Adrenal gland (tissue), 5 donors: ENCODE measurements at regions not wholly inside any gene's neighbourhood (a gene's known extent, or its start where the extent isn't known, plus 50 kb on each side); places are given as distances from the start of the nearest gene placed in this dataset.

Experiments
- CTCF ChIP-seq, 6 experiments: fragments of 450-650 bp in 4 of 6; fragments of 200-600 bp in 2 of 6; sonication (generic) in 1 of 6; IDR thresholded peaks; 1 replicate in 5 of 6; 2 replicates in 1 of 6; pipeline versions ENCODE4 v1.5.1 to v1.8.0; 2016 to 2021; ENCODE audit warnings: antibody characterized with exemption in 6 of 6, mild to moderate bottlenecking in 2 of 6, moderate library complexity in 1 of 6
- POLR2A ChIP-seq, 2 donors: fragments of 450-650 bp; IDR thresholded peaks; one replicate each; pipeline ENCODE4 v1.6.1; 2017; ENCODE audit warnings: antibody characterized with exemption in 2 of 2, mild to moderate bottlenecking in 2 of 2, moderate library complexity in 1 of 2
- donor health status: DM: no; HTN: no; CAD: no.

GRCh38 chrX:7711167-7711566, 131.8 kb upstream of the VCX start:
- no peak for TF ChIP-seq CTCF (IDR thresholded peaks at IDR 0.05)
- TF ChIP-seq POLR2A (IDR thresholded peaks at IDR 0.05): no peak
